GM12891 (cell line): ENCODE measurements at regions not wholly inside any gene's neighbourhood (a gene's known extent, or its start where the extent isn't known, plus 50 kb on each side); places are given as distances from the start of the nearest gene placed in this dataset.

Experiments
- POLR2A ChIP-seq: IDR thresholded peaks from 2 replicates; pipeline ENCODE4 v1.6.1; 2011; ENCODE audit warnings: low read depth, low read length, control low read depth
- POLR2AphosphoS5 ChIP-seq: IDR thresholded peaks from 2 replicates; pipeline ENCODE4 v1.6.1; 2011; ENCODE audit warnings: low read depth, low read length, control low read depth
- POU2F2 ChIP-seq: IDR thresholded peaks from 2 replicates; pipeline ENCODE4 v1.6.1; 2011; ENCODE audit warnings: low read depth, mild to moderate bottlenecking, control low read depth, low read length, moderate library complexity

DNA sequence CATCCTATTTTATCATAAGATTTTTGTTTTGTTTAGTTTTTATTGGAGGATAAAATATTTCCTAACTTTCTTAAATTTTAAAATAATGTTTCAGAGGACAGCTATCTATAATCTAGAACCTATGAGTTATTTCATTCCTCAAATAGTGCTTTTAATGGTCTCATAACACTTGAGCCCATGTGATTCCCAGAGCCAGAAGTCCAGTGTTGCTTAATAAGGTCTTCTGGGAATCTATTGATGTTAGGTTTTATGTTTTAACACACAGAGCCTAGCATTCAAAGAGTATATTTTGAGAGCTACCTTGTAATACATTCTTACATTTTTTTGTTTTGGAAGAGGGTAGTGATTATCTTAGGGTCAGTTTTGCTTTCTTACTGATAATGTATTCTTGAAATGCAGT, 200.2 kb downstream of the CENPW start:
- no peak for TF ChIP-seq POLR2A
- no peak for TF ChIP-seq POLR2AphosphoS5
- no peak for TF ChIP-seq POU2F2
